ENCODE measurements at regions not wholly inside any gene's neighbourhood (a gene's known extent, or its start where the extent isn't known, plus 50 kb on each side); places are given as distances from the start of the nearest gene placed in this dataset.
A peak's percentile ranks its signal among the peaks of the same experiment; 100 is the strongest.
"Not testable (repeated sequence)": the region's sequence is repeated elsewhere in the genome, so short reads cannot be mapped to it uniquely, and the experiment has no call there.

DNA sequence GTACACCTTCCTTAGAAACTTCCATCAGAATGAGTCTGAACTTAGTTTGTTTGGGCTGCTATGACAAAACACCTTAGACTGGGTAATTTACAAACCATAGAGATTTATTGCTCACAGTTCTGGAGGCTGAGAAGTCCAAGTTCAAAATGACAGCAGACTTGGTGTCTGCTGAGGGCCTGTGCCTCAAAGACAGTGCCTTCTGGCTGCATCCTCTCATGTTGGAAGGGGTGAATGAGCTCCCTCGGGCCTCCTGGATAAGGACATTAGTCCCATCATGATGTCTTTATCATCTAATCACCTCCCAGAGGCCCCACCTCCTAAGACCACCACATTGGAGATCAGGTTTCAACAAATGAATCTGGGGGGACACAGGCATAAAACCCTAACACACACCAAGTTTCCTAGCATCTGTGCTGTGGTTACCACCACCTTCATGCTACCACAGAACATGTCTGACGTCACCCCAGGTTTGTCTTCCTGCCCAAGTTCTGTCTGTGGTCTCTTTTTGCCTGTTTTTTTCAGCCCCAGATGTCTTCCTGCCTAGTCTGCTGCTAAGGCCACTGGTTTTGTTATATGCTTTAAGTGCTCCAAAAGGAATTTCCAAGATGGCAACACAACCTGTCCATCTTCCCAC lies 150.9 kb upstream of the COBL start:
- no peak for DNase-seq

DNA sequence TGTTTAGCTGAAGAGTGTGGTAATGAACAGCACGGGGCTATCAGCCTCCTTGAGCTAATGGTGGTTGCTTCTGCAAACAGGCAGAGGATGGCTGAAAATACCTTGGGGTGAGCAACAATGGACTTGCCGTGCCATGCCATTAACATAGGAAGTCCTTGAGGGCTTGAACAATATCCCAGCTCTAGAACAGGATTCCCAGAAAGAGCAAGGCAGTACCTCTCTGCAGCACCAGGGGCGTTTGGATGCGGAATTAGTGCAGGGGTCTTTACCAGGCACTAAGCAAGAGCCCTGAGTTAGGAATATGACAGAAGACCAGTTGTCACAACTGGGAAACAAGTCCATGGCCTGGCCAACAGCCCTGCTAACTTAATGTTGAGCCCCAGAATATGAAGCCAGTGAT lies 143.2 kb upstream of the COBL start:
- DNase-seq: no peak

DNA sequence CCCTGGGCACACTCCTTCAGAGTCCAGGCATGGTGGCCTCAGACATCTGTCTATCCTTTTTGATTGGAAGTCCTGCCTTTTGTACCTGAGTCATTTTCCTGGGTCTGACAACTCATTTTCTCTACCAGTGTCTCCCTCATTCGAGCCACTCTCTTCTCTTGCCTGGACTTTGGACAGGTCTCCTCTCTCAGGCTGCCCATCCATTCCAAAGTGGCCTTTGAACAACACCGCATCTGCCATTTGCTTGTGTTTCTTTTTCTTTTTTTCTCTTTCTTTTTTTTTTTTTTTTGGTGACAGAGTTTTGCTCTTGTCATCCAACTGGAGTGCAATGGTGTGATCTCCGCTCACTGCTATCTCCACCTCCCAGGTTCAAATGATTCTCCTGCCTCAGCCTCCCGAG lies 142.1 kb upstream of the COBL start:
- DNase-seq: no peak

DNA sequence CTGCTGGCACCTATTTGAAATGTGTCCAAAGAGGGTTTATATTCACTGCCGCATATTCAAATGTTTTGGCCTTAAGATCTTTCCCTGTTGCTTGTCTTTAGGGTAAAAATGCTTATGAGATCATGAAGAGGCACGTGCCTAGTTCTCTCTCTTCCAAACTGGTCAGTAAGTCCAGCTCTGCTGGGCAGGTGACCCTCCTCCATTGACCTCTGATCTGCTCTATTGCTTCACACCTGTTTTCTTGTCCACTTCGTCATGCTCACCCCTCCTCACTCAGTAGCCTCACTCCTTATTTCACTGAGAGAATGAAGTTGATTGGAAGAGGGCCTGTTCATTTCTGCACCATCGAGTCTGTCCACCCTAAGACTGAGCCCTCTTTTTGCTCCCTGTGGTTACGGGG lies 140.5 kb upstream of the COBL start:
- no peak for DNase-seq

DNA sequence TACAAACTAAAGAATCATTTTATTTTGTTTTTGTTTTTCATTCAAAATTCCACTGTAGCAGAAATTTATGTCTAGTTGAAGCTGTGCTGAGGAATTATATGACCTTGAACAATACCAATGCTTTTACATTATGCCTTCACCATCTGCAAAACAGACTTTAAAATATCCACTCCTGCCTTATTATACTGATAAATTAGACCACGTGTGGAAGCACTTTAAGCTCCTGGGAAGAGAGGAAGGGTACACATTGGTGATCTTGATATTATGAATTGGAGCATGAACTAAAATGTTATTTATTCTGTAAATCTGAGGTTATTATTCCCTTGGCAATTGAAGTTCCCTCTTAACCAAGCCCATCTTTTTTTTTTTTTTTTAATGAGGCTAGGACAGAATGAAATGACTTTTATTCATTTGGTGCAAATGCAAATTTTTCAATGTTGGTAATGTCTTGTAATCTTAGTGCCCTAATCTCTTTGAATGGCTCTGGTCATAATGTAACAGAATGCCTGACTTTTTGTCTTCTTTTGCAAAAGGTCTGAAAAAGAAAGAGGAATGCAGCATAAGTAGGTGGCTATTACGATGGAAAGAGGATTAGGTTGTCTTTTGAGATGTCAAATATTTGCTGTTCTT lies 139.9 kb upstream of the COBL start:
- DNase-seq: peak; percentile 58

DNA sequence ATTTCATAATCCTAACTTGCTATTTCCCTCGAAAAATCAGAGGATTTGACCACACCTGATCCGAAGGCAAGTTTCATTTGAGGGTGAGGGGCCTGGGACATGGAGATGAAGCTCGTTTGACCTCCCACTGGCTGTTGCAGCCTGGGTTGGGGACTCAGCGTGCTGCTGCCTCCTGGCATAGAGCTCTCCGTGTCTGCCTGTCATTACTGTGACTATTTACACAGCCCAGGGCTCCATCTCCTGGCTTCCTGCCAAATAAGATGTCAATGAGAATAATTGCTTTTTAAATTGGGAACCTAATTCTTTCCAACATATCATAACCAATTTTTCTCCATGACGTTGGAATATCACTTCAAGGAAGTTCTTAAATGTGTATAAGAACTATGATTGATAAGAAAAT lies 139.3 kb upstream of the COBL start:
- peak; percentile 90 for DNase-seq

DNA sequence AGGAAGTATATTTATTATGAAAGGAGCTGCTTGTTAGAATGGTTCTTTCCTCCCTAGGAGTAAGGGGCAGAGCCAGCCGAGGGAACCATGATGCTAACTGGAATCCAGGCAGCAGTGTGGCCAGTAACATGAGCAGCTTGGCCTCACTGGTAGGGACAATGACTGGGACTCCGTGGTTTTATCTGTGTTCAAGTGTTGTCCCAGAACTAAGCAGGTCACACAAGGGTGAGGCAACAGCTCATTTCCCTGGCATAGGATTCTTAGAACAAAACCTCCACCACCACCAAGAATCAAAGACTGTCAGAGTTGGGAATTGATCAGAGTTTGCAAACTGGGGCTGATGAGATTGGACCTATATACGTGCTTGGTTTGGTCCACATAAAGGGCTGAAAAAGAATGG lies 138.9 kb upstream of the COBL start:
- no peak for DNase-seq

DNA sequence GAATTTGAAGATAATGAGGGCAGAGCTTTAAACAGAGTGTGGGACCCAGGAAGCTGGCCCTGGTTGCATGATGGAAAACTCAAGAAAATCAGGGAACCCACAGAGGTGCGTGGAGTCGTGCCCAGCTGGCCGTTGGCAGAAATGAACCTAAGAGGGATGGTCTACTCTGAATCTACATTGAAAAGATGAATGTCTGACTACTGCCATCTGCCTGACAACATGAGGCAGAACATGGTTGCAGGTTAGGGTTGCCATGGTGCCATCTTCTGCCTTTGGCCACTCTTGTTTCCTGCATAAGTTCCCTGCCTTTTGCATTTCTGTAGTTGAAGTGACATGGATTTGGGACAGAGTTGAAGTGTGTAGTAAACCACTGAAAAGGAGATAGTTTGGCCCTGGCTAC lies 138.5 kb upstream of the COBL start:
- DNase-seq: peak; percentile 2

DNA sequence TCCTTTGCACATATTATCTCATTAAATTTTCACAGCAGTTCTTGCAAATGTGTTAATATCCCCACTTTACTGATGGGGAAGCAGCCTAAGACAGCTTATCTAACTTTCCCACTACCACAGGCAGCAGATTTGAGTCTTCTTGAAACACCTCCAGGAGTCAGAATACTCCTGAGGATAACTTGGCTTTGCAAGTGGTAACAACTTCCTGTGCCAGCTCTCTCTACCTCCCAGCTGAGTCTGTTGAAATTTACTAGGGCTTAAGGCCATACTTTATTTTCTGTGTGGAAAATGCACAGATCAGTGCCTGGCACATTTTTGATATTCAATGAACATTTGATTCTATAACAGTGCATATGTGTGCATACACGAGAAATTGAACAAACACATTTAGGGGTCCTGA lies 136.1 kb upstream of the COBL start:
- DNase-seq: no peak

DNA sequence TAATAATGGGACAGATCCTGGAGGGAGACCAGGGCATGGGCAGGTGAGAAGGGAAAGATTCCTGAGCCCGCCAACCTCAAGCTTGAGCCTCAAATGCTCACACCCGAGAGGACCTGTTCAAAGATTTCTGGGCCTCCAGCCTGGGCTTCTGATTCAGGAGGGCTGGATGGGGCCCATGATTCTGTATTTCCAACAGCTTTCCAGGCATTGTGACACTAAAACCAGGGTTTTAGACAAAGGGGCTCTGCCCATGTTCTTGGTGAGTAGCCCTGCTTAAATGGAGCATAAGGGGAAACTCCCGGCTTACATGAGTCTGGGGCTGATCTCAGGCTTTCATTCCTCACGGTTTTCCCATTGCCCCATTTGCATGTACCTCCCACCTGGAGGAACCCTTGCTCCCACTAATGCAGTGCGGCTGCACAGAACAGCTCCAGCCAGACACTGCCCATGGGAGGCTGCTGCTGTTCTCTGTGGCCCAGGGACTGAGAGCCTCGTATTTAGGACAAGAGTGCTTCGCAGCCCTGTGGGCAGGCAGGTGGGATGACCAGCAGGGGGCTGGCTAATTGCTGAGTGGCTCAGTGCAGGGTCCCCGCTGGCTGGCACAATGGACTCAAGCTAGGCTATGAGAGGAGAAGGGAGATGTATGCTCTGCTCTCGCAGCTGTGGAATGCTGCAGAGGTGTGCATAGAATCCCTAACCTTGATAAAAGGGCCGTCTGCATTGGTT lies 135.3 kb upstream of the COBL start:
- DNase-seq: no peak

DNA sequence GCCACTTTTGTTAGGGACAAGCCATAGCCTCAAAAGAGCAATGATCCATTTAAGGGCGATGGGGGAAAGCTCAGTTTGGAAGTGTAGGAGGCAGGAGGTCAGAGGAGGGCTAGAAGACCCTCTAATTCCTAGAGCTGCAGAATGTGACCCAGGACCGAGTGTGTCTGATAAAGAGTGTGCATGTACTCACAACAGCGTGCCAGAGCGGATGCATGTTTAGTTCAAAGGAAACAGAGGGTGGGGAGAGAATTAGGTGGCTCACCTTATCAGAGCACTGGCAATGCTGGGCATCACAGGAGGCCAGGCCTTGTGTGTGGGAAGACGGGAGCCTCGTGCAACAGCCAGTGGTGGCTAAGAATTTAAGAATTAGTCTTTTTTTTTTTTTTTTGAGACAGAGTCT lies 133.9 kb upstream of the COBL start:
- no peak for DNase-seq

DNA sequence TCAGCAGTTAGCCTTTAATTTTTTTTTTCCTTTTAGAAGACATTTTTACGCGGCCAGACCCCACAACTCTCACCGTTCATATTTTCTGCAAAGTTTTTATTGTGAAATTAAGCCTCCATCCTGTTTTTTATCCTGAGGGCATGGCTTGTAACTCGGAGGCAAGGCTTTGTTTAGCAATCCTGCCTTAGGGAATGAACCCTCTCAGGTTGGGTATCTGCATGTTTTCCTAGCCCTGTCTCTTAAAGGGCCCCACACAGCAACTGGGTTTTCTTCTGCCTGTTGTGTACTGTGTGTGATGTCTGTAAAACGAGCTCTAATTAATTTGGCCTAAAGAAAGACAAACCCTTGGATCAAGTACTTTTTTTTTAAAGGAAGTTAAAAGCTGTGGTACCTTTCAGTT lies 130.2 kb upstream of the COBL start:
- no peak for DNase-seq

DNA sequence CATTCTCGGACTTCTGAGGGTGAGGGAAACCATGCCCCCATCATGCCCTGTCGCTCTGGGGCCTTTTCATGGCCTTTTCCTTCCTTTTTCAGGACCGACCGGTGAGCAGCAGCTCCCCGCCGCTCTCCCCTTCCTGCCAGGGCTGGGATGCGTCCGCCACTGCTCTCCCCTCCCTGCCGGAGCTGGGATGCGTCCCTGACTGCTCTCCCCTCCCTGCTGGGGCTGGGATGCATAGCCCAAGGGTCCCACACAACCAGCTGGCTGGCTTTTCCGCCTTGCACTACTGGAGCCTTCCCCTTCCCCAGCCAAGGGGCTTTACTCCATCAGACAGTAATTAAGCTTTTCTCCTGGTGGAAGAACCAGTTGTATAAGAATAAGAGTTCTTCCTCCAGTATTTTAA lies 129.7 kb upstream of the COBL start:
- no peak for DNase-seq

DNA sequence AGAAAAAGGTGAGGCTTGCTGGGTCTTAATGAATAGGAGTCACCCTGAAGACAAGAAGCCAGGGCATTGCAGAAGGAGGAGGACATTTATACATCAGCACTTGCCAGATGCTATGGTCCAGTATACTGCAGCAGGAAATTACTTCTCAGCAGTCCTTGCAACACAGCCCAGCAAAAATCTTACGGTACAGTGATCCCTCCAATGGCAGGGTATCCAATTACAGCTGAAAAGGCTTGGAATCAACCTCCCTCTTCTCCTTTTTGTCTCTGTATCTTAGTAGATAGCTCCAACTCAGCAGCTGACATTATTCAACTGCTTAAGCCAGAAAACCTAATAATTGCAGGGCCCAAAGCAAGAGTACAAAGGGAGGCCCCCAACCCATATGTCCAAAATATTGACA lies 128.3 kb upstream of the COBL start:
- DNase-seq: peak; percentile 4

DNA sequence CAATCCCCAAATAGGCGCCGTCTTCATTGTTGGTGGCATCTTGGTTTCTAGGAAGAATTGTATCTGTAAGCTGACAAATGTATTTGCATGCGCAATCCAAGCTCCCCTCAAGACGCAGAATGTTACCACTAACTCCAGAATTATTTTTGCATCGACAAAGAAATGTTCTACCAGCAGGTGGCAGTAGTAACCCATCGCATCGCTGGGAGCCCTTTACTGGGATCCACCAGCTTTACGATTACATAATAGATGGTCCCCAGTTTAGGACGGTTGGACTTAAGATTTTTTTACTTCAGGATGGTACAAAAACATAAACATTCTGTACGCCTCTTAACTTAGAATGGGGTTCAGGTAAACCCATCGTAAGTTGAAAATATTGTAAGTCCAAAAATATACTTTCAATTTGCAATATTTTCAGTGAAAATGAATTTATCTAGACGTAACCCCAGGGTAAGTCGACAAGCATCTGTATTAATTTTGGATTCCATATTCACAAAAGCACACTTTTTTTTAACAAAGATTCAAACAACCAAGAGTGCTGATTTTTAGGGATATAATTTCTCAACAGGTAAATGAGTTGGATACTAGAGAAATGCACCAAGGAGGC lies 114.0 kb upstream of the COBL start:
- peak; percentile 43 for DNase-seq

DNA sequence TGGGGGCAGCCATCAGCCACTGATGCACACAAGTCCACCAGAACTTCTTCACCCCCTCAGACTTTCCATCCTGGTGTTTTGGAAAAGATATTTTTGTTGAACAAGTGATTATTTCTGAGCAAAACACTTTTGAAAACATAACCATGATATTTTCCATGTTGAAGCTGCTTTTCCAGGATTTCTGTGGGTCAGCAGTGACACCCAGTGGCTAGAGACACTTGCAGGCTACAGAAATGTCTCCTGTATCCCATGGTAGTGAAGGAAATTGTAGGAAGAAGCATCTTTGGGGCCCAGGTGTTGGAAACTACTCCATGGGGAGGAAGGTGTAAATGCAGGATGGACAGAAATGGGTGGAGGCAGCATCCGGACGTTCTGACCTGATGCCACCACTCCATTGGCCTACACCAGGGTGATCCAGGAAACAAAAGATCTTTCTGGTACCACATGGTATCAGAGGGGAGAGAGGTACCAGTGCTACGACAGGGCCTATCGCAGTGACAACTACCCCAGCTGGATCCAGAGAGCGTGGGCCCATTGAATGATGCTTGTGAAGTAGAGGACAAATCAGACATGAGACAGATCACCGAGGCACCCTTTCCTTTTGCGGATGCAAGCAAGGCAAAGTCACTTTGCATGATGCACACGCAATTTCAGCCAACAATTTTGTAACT lies 111.7 kb upstream of the COBL start:
- peak; percentile 4 for DNase-seq

DNA sequence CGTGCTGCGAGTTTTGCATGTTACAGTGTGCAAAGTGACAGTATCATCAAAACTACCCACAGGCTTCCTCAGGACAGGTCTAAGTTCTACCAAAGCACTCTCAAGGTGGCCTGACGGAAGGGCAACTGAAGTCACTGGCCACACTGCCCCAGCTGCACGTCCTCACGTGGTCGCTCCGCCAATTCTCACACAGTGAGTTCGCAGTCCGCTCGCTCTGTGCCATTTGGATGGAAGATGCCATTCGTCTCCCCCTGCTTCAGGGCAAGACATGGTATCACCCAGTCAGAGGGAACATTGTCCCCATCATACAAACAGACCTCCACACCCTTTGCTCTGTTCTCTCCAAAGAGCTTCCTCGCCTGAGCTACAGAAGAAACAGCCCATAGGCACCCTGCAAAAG lies 109.6 kb upstream of the COBL start:
- no peak for DNase-seq

DNA sequence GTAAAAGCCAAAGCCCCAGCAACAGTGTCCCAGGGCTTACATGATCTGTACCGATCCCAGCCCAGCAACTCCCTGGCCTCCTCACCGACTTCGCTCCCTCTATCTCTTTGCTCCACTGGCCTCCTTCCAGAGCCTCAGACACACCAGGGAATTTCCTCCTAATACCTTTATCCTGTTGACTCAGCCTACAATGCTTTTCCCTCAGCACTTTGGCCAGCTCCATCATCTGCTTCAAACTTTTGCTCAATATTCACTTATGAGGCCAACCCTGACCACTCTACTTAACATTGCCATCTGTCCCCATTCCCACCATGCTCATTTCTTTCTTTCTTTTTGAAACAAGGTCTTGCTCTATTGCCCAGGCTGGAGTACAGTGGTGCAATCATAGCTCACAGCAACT lies 93.3 kb upstream of the COBL start:
- not testable (repeated sequence) for DNase-seq

DNA sequence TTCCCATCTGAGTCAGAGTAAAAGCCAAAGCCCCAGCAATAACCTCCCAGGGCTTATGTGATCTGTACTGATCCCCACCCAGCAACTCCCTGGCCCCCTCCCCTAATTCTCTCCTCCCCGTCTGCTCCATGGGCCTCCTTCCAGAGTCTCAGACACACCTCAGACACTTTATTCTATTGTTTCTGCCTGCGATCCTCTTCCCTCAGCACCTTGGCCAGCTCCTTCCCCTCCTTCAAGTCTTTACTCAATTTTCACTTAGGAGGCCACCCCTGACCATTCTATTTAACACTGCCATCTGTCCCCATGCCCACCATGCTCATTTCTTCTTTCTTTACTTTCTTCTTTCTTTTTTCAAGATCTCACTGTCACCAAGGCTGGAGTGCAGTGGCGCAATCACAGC lies 81.0 kb upstream of the COBL start:
- DNase-seq: not testable (repeated sequence)

DNA sequence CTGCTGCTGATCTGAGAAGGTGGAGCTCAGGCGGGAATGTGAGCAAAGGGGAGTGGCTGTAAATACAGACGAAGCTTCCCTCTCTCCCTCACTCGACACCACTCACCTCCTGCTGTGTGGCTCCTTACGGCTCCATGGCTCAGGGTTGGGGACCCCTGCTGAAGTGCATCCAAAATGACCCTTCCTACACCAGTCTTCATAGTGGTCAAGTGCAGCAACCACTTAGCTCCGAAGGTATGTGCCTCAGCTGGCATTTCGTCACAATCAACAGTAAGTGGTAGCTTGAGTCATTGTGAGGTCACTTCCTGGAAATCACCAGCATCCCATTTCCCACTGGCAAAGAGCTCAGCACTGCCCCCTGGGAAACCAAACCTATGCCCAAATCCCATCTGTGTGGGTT lies 76.4 kb upstream of the COBL start:
- DNase-seq: not testable (repeated sequence)

DNA sequence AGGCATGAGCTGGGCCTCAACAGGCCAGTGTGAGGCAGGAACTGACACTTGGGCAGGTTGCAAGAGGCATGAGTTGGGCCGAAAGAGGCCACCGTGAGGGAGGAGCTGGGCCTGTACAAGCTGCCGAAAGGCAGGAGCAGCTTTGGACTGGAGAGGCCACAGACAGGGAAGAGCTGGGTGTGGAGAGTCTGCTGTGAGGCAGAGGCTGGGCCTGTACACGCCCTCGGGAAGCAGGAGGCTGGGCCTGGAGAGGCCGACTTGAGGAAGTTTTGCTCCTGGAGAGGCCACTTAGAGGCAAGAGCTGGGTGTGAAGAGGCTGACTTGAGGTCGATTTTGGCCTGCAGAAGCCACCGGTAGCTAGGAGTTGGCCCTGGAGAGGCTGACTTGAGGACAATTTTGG lies 73.3 kb upstream of the COBL start:
- not testable (repeated sequence) for DNase-seq

DNA sequence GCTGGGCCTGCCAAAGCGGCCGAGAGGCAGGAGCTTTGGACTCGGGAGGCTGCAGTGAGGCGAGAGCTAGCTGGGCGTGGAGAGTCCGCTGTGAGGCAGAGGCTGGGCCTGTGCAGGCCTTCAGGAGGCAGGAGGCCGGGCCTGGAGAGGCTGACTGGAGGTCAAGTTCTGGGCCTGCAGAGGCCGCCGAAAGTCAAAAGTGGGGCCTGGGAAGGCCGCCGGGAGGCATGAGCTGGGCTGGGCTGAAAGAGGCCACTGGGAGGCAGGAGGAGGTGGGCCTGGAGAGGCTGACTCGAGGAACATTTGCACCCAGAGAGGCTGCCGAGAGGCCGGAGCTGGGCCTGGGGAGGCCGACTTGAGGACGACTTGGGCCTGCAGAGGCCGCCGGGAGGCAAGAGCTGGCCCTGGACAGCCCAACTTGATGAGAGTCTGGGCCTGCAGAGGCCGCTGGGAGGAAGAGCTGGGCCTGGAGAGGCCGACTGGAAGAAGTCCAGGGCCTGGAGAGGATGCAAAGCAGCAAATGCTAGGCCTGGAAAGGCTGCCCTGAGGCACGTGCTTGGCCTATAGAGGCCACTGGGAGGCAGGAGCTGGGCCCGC lies 72.7 kb upstream of the COBL start:
- not testable (repeated sequence) for DNase-seq

DNA sequence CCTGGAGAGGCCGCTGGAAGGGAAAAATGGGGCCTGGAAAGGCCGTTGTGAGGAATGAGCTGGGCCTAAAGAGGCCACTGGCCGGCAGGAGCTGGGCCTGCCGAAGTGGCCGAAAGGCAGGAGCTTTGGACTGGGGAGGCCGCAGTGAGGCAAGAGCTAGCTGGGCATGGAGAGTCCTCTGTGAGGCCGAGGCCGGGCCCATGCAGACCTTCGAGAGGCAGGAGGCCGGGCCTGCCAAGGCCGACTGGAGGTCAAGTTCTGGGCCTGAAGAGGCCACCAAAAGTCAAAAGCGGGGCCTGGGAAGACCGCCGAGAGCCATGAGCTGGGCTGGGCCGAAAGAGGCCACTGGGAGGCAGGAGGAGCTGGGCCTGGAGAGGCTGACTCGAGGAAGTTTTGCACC lies 71.6 kb upstream of the COBL start:
- not testable (repeated sequence) for DNase-seq

Measured in NCI-H1105 treated with DMSO at 0.1 percent for 48 hours (cell line).